GM12865 (cell line): ENCODE measurements at regions not wholly inside any gene's neighbourhood (a gene's known extent, or its start where the extent isn't known, plus 50 kb on each side); places are given as distances from the start of the nearest gene placed in this dataset.

Experiments
- DNase-seq: peaks from one replicate; pipeline ENCODE4 v3.0.0; 2010; ENCODE audit warnings: low read depth
- H3K4me3 ChIP-seq: 2 replicates; pipeline ENCODE4 v1.5.1; 2011; ENCODE audit warnings: mild to moderate bottlenecking, low read depth, low read length, control low read depth
- TF ChIP-seq, protein P1 (sequence below): IDR thresholded peaks from 2 replicates; pipeline ENCODE4 v1.5.1; 2011; ENCODE audit warnings: low read length, control low read depth, low read depth, inconsistent platforms; ENCODE audit not compliant: insufficient read depth; ENCODE audit errors: missing control alignments

DNA sequence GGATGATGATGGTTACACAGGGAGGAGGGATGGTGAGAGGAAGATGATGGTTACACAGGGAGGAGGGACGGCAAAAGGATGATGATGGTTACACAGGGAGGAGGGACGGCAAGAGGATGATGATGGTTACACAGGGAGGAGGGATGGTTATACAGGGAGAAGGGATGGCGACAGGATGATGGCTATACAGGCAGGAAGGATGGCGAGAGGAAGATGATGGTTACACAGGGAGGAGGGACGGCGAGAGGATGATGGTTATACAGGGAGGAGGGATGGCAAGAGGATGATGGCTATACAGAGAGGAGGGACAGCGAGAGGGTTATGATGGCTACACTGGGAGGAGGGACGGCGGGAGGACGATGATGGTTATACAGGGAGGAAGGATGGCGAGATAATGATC lies 64.1 kb upstream of the FCN1 start:
- TF ChIP-seq, protein P1, sequence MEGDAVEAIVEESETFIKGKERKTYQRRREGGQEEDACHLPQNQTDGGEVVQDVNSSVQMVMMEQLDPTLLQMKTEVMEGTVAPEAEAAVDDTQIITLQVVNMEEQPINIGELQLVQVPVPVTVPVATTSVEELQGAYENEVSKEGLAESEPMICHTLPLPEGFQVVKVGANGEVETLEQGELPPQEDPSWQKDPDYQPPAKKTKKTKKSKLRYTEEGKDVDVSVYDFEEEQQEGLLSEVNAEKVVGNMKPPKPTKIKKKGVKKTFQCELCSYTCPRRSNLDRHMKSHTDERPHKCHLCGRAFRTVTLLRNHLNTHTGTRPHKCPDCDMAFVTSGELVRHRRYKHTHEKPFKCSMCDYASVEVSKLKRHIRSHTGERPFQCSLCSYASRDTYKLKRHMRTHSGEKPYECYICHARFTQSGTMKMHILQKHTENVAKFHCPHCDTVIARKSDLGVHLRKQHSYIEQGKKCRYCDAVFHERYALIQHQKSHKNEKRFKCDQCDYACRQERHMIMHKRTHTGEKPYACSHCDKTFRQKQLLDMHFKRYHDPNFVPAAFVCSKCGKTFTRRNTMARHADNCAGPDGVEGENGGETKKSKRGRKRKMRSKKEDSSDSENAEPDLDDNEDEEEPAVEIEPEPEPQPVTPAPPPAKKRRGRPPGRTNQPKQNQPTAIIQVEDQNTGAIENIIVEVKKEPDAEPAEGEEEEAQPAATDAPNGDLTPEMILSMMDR, result no peak
- DNase-seq, result no peak
- H3K4me3 ChIP-seq, result no peak overlapping the region

DNA sequence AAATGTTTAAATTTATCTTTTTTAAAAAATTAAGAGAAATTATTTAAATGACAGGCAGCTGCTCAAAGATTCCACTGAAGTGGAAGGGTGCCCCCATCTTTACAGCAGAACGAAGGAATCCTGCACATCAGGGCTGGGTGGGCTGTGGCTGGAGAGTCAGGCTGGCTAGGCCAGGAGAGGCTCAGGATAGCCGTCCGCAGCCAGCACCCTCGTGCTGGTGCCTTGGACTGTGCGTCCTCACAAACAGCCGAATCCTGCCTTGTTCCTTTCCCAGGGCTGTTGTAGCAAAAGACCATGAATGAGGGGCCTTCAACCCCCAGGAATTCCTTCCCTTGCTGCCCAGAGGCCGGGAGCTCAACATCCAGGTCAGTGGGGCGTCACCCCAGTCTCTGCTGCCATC lies 64.6 kb upstream of the FCN1 start:
- no peak overlapping the region for H3K4me3 ChIP-seq
- TF ChIP-seq, protein P1, result no peak
- no peak for DNase-seq

DNA sequence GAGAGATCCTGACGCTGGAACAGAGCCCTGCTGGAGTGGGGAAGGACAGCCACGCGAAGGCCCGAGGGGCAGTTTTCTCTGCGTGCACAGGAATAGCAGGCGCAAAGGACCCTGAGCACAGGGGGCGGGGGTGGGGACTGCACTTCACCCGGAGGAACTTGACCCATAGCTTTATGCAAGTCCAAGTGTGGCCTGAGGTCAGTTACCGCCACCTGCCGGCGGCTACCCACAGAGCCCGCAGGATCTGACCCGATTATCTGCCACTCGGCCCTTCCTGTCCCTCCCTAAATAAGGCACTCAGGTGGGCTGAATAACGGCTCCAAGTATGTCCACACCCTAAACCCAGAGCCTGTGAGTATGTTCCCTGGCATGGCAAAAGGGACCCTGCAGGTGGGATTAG lies 65.4 kb upstream of the FCN1 start:
- DNase-seq, result peak; percentile 51
- H3K4me3 ChIP-seq, result no peak overlapping the region
- TF ChIP-seq, protein P1, result peak; percentile 64

DNA sequence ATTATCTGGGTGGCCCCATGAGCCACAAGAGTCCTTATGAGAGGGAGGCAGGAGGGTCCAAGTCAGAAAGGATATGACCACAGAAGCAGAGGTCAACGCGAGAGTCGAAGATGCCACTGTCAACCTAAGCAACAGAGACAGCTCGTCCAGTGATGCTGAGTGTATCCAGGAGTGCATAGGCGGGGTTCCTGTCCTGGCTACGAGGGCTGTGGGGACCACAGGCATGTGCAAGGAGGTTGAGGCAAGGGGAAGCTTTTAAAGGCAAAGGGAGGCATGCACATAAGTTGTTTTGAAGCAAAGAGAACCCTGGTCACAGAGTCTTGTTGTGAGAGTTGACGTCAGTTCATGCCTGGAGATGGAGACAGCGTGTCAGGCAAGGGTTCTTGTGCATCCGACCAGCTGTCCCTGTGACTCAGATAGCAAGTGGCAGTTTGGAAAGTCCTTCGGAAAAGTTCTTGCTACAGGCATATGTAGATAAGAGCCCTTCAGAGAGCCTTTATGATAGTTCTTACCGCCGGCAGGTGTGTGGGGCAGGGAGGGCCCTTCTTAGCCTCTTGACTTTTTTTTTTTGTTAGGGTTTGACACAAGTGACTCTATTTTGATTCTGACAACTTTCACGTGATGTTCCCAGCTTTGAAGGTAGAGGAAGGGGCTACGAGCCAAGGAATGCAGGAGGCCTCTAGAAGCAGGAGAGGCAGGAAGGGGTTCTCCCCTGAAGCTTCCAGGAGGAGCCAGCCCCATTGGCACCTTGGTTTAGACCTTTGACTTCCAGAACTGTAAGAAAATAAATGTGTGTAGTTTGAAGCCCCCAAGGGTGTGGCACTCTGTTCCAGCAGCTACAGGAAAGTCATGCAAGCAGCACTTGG lies 66.0 kb upstream of the FCN1 start:
- H3K4me3 ChIP-seq, result no peak overlapping the region
- peak; percentile 17 for DNase-seq
- TF ChIP-seq, protein P1, result no peak

DNA sequence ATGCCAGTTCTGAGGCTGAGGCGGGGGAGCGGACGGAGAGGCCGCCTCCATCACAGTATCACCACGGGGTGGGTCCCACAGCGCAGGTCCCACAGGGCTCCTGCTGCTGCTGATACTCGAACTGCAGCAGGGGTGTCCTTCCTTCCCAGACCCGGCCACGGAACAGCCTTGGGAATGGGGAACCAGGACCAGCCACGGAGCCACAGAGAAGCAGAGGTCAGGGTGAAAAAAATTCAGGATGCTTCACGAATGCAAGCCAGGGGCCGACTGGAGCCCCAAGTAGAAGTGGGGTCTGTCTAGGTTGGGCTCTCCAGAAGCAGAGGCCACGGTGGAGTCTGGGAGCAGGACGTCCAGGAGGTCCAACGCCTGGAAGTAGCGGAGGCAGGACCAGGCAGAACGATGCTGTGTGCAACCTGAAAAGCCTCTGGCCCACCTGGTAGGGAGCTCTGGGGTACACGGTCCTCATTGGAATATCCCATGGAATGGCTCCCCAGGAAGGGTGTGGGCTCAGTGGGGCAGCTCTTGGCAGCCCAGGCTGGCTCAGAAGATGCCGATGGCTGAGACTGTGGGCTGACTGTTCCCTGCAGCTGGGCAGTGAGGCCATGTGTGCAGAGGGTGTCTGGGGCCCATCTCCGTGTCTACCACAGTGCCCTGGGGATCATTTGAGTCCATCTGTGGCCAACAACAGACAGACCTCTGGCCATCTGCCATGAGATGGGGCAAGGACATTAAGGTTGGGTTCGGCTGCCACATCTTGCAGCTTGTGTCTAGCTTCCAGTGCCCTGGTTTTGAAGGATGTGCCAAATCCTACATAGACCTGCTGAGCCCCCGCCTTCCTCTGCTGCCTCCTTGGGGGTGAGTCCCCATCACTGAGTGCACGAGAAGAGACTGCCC lies 66.9 kb upstream of the FCN1 start:
- TF ChIP-seq, protein P1, result no peak
- no peak for DNase-seq
- no peak overlapping the region for H3K4me3 ChIP-seq

DNA sequence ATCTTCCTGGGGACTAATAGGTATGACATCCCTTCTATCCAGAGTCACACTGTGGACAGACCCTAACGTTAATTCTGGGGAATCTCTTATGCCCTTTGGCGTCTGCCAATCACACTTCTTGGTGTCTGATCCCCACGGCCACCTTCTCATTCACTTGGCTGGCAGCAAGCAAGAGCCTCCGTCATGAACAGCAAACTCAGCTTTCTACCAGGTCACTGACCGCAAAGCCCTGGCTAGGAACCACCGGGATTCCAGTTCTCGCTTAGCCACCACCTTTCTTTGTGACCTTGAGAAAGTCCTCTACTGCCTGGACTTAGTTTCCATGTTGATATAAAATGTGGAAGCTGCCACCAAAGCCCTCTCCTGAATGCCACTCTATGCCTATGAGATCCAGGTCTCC lies 67.7 kb upstream of the FCN1 start:
- H3K4me3 ChIP-seq, result no peak overlapping the region
- TF ChIP-seq, protein P1, result no peak
- DNase-seq, result no peak
